Kidney epithelial cell (primary cell): ENCODE measurements at regions not wholly inside any gene's neighbourhood (a gene's known extent, or its start where the extent isn't known, plus 50 kb on each side); places are given as distances from the start of the nearest gene placed in this dataset.

Source experiments
- DNase-seq: peaks from one replicate; pipeline ENCODE4 v3.0.0-alpha.2; 2010; ENCODE audit warnings: low read depth
- H3K27me3 ChIP-seq: 2 replicates; pipeline ENCODE4 v1.6.0; 2011; ENCODE audit warnings: low read length; ENCODE audit not compliant: control insufficient read depth, insufficient read depth
- H3K36me3 ChIP-seq: 2 replicates; pipeline ENCODE4 v1.5.1; 2011; ENCODE audit warnings: low read length; ENCODE audit not compliant: control insufficient read depth, insufficient read depth
- H3K4me3 ChIP-seq: 2 replicates; pipeline ENCODE4 v1.5.1; 2011; ENCODE audit warnings: low read depth, mild to moderate bottlenecking, control low read depth, low read length
- CTCF ChIP-seq: IDR thresholded peaks from 2 replicates; pipeline ENCODE4 v1.5.1; 2011; ENCODE audit warnings: mild to moderate bottlenecking, moderate library complexity, low read length, control low read depth, inconsistent platforms; ENCODE audit not compliant: insufficient read depth, poor library complexity, severe bottlenecking

DNA sequence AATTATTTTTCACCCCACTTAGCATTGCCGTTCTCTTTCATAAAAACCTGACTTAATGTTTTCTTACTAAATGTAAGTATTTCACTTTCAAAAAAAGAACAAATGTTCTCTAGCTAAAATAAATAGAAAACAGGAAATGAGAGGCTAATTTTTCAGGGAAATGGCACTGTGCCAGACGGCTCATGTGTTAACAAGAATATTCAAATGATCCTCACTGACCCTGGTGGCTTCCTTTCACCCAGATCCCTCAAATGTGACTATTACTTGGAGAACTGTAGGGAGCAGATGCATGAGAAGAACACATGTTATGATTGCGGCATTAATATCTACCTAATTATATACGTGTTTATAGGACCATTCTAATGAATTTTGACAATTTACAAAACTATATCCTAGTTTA lies 827.7 kb downstream of the SOCS6 start:
- no peak for TF ChIP-seq CTCF
- DNase-seq: no peak
- Histone ChIP-seq H3K36me3 (no peaks in the 10 kb centered on the region), H3K27me3 (no peaks in the 10 kb centered on the region), H3K4me3 (no peak overlapping the region)

- Histone ChIP-seq H3K27me3 (no peaks in the 10 kb centered on the region), H3K4me3 (no peak overlapping the region), H3K36me3 (no peaks in the 10 kb centered on the region)
- DNase-seq: no peak
- TF ChIP-seq CTCF: no peak
Measured at GRCh38 chr18:71115261-71115660, 826.4 kb downstream of the SOCS6 start.

- no peak for TF ChIP-seq CTCF
- H3K4me3 ChIP-seq: no peak overlapping the region
- DNase-seq: no peak
Measured at GRCh38 chr18:71114550-71115210, 825.8 kb downstream of the SOCS6 start.

DNA sequence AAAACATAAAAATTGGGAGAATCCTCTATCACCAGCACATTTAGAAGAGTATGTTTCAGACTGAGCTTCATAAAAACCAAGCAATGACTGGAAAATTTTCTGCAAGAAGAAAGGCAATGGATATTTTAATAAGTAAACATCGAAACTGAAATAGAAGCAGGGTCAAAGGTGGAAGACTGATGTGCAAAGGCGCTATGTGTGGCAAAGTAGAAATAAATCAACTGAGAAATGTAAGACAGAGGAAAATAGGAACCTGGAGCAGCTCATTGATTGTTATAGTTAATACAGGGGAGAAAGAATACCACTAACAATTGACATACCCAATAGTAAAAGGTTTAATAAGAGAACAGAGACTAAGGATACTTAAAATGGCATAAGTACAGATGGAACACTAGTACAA lies 818.4 kb downstream of the SOCS6 start:
- TF ChIP-seq CTCF: no peak
- H3K27me3 ChIP-seq: no peaks in the 10 kb centered on the region
- H3K4me3 ChIP-seq: no peak overlapping the region
- DNase-seq: no peak
- no peaks in the 10 kb centered on the region for H3K36me3 ChIP-seq

More at GRCh38 chr18:71114550-71115210, 825.8 kb downstream of the SOCS6 start:
- Histone ChIP-seq H3K27me3 (no peaks in the 10 kb centered on the region), H3K36me3 (no peaks in the 10 kb centered on the region)

- no peaks in the 10 kb centered on the region for H3K27me3 ChIP-seq
- no peaks in the 10 kb centered on the region for H3K36me3 ChIP-seq
- DNase-seq: no peak
- TF ChIP-seq CTCF: no peak
- no peak overlapping the region for H3K4me3 ChIP-seq
Measured at GRCh38 chr18:71106701-71107100, 817.9 kb downstream of the SOCS6 start.

GRCh38 chr18:71105994-71106546 lies 817.2 kb downstream of the SOCS6 start:
- Histone ChIP-seq H3K36me3 (no peaks in the 10 kb centered on the region), H3K27me3 (no peaks in the 10 kb centered on the region), H3K4me3 (no peak overlapping the region)
- TF ChIP-seq CTCF: no peak
- no peak for DNase-seq
